ENCODE measurements at regions not wholly inside any gene's neighbourhood (a gene's known extent, or its start where the extent isn't known, plus 50 kb on each side); places are given as distances from the start of the nearest gene placed in this dataset.

DNA sequence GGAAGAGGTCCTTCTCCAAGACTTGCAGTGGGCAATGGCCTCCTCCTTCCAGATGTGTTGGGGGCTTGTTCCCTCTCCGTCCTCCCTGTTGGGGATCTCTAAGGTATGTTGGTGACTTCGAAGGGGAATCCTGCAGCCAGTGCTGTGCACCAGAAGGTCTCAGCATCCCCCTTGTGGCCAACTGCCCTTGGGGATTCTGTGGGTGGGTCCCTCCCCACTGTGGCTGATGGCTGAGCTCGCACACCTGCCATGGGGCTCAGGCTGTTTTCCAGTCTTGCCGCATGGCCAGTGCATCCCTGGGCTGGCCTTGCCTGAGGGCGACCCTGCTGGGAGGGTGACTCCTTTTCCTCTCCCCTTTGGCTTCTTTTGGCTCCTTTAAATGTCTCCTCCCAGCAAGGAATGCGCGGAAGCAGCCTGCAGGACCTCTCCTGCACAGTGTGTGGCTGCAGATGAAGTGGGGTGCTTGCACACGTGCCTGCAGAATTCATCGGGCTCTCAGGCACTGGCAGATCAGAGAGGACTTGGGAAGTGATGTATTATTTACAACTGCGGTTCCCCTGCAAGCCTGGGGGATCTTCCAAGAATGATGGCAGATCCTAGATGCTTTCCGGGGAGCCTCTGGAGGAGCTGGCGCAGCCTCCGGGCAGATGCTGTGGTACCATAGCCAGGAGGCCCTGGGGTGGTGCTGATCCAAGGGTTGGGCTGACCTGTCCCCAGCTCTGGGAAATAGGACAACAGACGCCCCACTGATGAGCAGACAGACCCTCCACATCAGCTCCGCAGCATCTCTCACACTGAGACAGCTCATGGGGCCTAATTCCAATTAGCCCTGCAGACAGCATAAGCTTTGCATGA is 410.0 kb downstream of the TCERG1L start:
- H3K9me3 ChIP-seq: no peaks in the 10 kb centered on the region
- intact Hi-C loops (cut with DNase I): no loop called here
- H3K27me3 ChIP-seq: no peaks in the 10 kb centered on the region
- H3K4me1 ChIP-seq (ENCODE audit: insufficient read depth): no peaks in the 10 kb centered on the region
- H3K4me3 ChIP-seq: no peak overlapping the region
- TF ChIP-seq EP300 (IDR thresholded peaks at IDR 0.05) (no peak), POLR2A (IDR thresholded peaks at IDR 0.05) (no peak)
- TF ChIP-seq, protein P1, sequence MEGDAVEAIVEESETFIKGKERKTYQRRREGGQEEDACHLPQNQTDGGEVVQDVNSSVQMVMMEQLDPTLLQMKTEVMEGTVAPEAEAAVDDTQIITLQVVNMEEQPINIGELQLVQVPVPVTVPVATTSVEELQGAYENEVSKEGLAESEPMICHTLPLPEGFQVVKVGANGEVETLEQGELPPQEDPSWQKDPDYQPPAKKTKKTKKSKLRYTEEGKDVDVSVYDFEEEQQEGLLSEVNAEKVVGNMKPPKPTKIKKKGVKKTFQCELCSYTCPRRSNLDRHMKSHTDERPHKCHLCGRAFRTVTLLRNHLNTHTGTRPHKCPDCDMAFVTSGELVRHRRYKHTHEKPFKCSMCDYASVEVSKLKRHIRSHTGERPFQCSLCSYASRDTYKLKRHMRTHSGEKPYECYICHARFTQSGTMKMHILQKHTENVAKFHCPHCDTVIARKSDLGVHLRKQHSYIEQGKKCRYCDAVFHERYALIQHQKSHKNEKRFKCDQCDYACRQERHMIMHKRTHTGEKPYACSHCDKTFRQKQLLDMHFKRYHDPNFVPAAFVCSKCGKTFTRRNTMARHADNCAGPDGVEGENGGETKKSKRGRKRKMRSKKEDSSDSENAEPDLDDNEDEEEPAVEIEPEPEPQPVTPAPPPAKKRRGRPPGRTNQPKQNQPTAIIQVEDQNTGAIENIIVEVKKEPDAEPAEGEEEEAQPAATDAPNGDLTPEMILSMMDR (IDR thresholded peaks at IDR 0.05): no peak
- H3K27ac ChIP-seq: no peak overlapping the region
- no peak for DNase-seq
- WGBS, 3 donors: 68 to 73% (median 73%) methylated on average over 15 of the region's 15 CpGs
- no peaks in the 10 kb centered on the region for H3K36me3 ChIP-seq

GRCh38 chr10:130902471-130902870 is 409.1 kb downstream of the TCERG1L start:
- Histone ChIP-seq H3K9me3 (no peaks in the 10 kb centered on the region), H3K27ac (no peak overlapping the region), H3K4me3 (no peak overlapping the region), H3K36me3 (no peaks in the 10 kb centered on the region), H3K27me3 (no peaks in the 10 kb centered on the region), H3K4me1 (ENCODE audit: insufficient read depth) (no peaks in the 10 kb centered on the region)
- 55 to 63% (median 58%) methylated on average over 8 of the region's 8 CpGs for WGBS, 3 donors
- TF ChIP-seq, protein P1 (IDR thresholded peaks at IDR 0.05): no peak
- no peak for TF ChIP-seq POLR2A (IDR thresholded peaks at IDR 0.05)
- TF ChIP-seq EP300 (IDR thresholded peaks at IDR 0.05): no peak
- DNase-seq: no peak
- intact Hi-C loops (cut with DNase I): no loop called here

- intact Hi-C loops (cut with DNase I): no loop called here
- no peak for DNase-seq
- Histone ChIP-seq H3K27ac (no peak overlapping the region), H3K4me1 (ENCODE audit: insufficient read depth) (no peaks in the 10 kb centered on the region), H3K27me3 (no peaks in the 10 kb centered on the region), H3K36me3 (no peaks in the 10 kb centered on the region), H3K9me3 (no peaks in the 10 kb centered on the region), H3K4me3 (no peak overlapping the region)
- 59 to 74% (median 60%) methylated on average over 2 of the region's 2 CpGs for WGBS, 3 donors
- TF ChIP-seq EP300 (IDR thresholded peaks at IDR 0.05) (no peak), POLR2A (IDR thresholded peaks at IDR 0.05) (no peak)
- TF ChIP-seq, protein P1 (IDR thresholded peaks at IDR 0.05): no peak
Measured at GRCh38 chr10:130902929-130903328, 408.6 kb downstream of the TCERG1L start.

DNA sequence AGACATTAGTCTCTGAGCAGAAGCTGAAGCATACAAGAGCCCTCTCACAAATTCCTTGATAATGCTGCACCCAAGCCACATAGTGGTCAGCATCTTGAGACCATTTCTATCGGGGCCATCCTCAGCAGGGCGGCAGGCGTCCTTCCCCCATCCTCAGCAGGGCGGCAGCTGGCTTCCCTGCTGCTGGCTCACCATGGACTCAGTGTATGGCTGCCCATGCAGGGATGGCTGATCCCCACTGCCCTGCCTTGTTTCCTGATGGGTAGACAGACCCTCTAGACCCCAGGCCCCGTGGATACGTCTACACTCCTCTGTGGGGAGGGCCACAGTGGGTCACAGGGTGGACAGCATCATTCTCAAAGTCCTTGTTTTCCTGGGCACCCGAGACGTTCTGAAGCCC is 406.8 kb downstream of the TCERG1L start:
- intact Hi-C loops (cut with DNase I): no loop called here
- TF ChIP-seq POLR2A (IDR thresholded peaks at IDR 0.05) (no peak), EP300 (IDR thresholded peaks at IDR 0.05) (no peak)
- TF ChIP-seq, protein P1 (IDR thresholded peaks at IDR 0.05): no peak
- H3K4me3 ChIP-seq: no peak overlapping the region
- no peaks in the 10 kb centered on the region for H3K27me3 ChIP-seq
- H3K4me1 ChIP-seq (ENCODE audit: insufficient read depth): no peaks in the 10 kb centered on the region
- DNase-seq: no peak
- no peaks in the 10 kb centered on the region for H3K9me3 ChIP-seq
- 78 to 86% (median 82%) methylated on average over 8 of the region's 8 CpGs for WGBS, 3 donors
- H3K36me3 ChIP-seq: no peaks in the 10 kb centered on the region
- H3K27ac ChIP-seq: no peak overlapping the region

Data from ovary (tissue), 7 donors.